Neural progenitor cell (in vitro differentiated cells): ENCODE measurements at regions not wholly inside any gene's neighbourhood (a gene's known extent, or its start where the extent isn't known, plus 50 kb on each side); places are given as distances from the start of the nearest gene placed in this dataset.

Experiments
- DNase-seq: peaks from one replicate; pipeline ENCODE4 v3.0.0-alpha.2; 2016; ENCODE audit warnings: low spot score
- H2AFZ ChIP-seq: fragments of 200-600 bp; sonication (generic); replicated peaks from 2 replicates; pipeline ENCODE4 v1.6.1; 2016; ENCODE audit warnings: antibody characterized with exemption
- H3F3A ChIP-seq: fragments of 200-600 bp; sonication (generic); 2 replicates; pipeline ENCODE4 v1.6.1; 2016; ENCODE audit warnings: antibody characterized with exemption, low read depth
- H3K27ac ChIP-seq: fragments of 200-600 bp; sonication (generic); 2 replicates; pipeline ENCODE4 v1.5.1; 2016; ENCODE audit warnings: mild to moderate bottlenecking
- H3K27me3 ChIP-seq: fragments of 200-600 bp; sonication (generic); 2 replicates; pipeline ENCODE4 v1.6.1; 2016; ENCODE audit warnings: mild to moderate bottlenecking, moderate library complexity
- H3K36me3 ChIP-seq: fragments of 200-600 bp; sonication (generic); 2 replicates; pipeline ENCODE4 v1.5.1; 2016
- H3K4me1 ChIP-seq: fragments of 200-600 bp; sonication (generic); 2 replicates; pipeline ENCODE4 v1.6.1; 2016; ENCODE audit warnings: mixed run types
- H3K4me2 ChIP-seq: fragments of 200-600 bp; sonication (generic); 2 replicates; pipeline ENCODE4 v1.6.1; 2016
- H3K4me3 ChIP-seq: fragments of 200-600 bp; sonication (generic); 2 replicates; pipeline ENCODE4 v1.5.1; 2016
- H3K79me2 ChIP-seq: fragments of 200-600 bp; sonication (generic); 2 replicates; pipeline ENCODE4 v1.6.1; 2016; ENCODE audit warnings: low read depth
- H3K9ac ChIP-seq: fragments of 200-600 bp; sonication (generic); 2 replicates; pipeline ENCODE4 v1.6.1; 2016
- H3K9me3 ChIP-seq: fragments of 200-600 bp; sonication (generic); 2 replicates; pipeline ENCODE4 v1.5.1; 2016; ENCODE audit warnings: low read depth
- H4K20me1 ChIP-seq: fragments of 200-600 bp; sonication (generic); 2 replicates; pipeline ENCODE4 v1.6.1; 2016; ENCODE audit warnings: low read depth
- H3K27ac Mint-ChIP-seq: 3 replicates; pipeline ENCODE4 v1.8.0; 2021; ENCODE audit warnings: mixed read lengths
- H3K27me3 Mint-ChIP-seq: 2 replicates; pipeline ENCODE4 v1.8.0; 2022; ENCODE audit warnings: low read depth, mild to moderate bottlenecking, inconsistent platforms, moderate library complexity, mixed read lengths; ENCODE audit not compliant: insufficient read depth
- H3K36me3 Mint-ChIP-seq: 3 replicates; pipeline ENCODE4 v1.8.0; 2021; ENCODE audit warnings: mixed read lengths
- H3K4me1 Mint-ChIP-seq: 3 replicates; pipeline ENCODE4 v1.8.0; 2021; ENCODE audit warnings: mixed read lengths
- H3K4me3 Mint-ChIP-seq: 3 replicates; pipeline ENCODE4 v1.8.0; 2021; ENCODE audit warnings: mild to moderate bottlenecking, moderate library complexity, mixed read lengths
- H3K9me3 Mint-ChIP-seq: 3 replicates; pipeline ENCODE4 v1.8.0; 2020; ENCODE audit warnings: mixed read lengths
- CTCF ChIP-seq: fragments of 200-600 bp; sonication (generic); IDR thresholded peaks from 2 replicates; pipeline ENCODE4 v1.5.1; 2017; ENCODE audit warnings: antibody characterized with exemption, mild to moderate bottlenecking
- EZH2 ChIP-seq: fragments of 200-600 bp; sonication (generic); IDR thresholded peaks from 2 replicates; pipeline ENCODE4 v1.6.1; 2017; ENCODE audit warnings: antibody characterized with exemption, mild to moderate bottlenecking, moderate library complexity
- EZH2phosphoT487 ChIP-seq: fragments of 200-600 bp; sonication (generic); IDR thresholded peaks from 2 replicates; pipeline ENCODE4 v1.6.1; 2017; ENCODE audit warnings: antibody characterized with exemption

DNA sequence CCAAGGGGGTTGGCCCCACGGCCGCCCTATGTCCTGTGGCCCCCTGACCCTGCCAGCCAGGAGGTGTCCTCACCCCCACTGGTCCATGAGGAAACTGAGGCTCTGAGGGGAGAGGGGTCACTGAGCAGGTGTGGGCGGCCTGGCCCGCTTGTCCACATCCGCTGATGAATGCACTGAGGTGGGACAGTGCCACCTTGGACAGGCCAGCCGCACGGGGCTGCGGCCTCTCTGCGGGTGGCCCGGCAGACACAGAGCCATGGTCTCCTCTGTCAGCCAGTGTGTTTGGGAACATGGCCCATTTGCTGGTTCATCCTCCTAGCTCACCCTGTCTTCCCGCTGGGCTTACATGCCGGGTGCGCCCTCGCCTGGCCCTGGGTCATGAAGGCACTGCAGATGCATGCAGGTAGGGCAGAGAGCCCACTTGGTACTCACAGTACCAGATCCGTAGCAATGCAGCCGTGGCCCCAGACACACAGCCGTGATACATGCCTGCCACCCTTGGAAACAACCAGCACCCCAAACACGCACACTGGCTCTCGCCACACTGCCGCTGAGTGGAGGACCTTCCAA, 93.9 kb downstream of the ENGASE start:
- Histone ChIP-seq H3F3A (no peaks in the 10 kb centered on the region), H3K4me2 (no peak overlapping the region), H2AFZ (no peak overlapping the region), H4K20me1 (no peaks in the 10 kb centered on the region), H3K9ac (no peak overlapping the region), H3K9me3 (no peaks in the 10 kb centered on the region), H3K79me2 (no peaks in the 10 kb centered on the region), H3K27ac (no peak overlapping the region), H3K27me3 (no peaks in the 10 kb centered on the region), H3K4me3 (no peak overlapping the region), H3K36me3 (no peaks in the 10 kb centered on the region), H3K4me1 (peaks cover 10% of the 10 kb centered on the region)
- no peak for DNase-seq
- H3K27ac Mint-ChIP-seq, result no peak overlapping the region
- no peaks in the 10 kb centered on the region for H3K9me3 Mint-ChIP-seq
- no peaks in the 10 kb centered on the region for H3K36me3 Mint-ChIP-seq
- no peak for TF ChIP-seq CTCF
- no peak for TF ChIP-seq EZH2
- TF ChIP-seq EZH2phosphoT487, result no peak
- no peak overlapping the region for H3K4me3 Mint-ChIP-seq
- peaks cover 2% of the 10 kb centered on the region for H3K27me3 Mint-ChIP-seq
- H3K4me1 Mint-ChIP-seq, result no peaks in the 10 kb centered on the region

GRCh38 chr17:79167486-79167885, 92.9 kb downstream of the ENGASE start:
- no peak overlapping the region for H2AFZ ChIP-seq
- no peaks in the 10 kb centered on the region for H3K9me3 ChIP-seq
- H3K4me2 ChIP-seq, result no peak overlapping the region
- H3K27ac ChIP-seq, result no peak overlapping the region
- H3K79me2 ChIP-seq, result no peaks in the 10 kb centered on the region
- Mint-ChIP-seq H3K4me1 (peaks cover 4% of the 10 kb centered on the region), H3K27me3 (peaks cover 2% of the 10 kb centered on the region), H3K36me3 (no peaks in the 10 kb centered on the region), H3K9me3 (no peaks in the 10 kb centered on the region), H3K27ac (no peak overlapping the region), H3K4me3 (no peak overlapping the region)
- no peak overlapping the region for H3K9ac ChIP-seq
- H3K4me1 ChIP-seq, result peaks cover 10% of the 10 kb centered on the region
- no peaks in the 10 kb centered on the region for H4K20me1 ChIP-seq
- no peaks in the 10 kb centered on the region for H3K27me3 ChIP-seq
- DNase-seq, result no peak
- H3F3A ChIP-seq, result no peaks in the 10 kb centered on the region
- H3K36me3 ChIP-seq, result no peaks in the 10 kb centered on the region
- H3K4me3 ChIP-seq, result no peak overlapping the region
- TF ChIP-seq CTCF, result no peak
- no peak for TF ChIP-seq EZH2phosphoT487
- no peak for TF ChIP-seq EZH2

DNA sequence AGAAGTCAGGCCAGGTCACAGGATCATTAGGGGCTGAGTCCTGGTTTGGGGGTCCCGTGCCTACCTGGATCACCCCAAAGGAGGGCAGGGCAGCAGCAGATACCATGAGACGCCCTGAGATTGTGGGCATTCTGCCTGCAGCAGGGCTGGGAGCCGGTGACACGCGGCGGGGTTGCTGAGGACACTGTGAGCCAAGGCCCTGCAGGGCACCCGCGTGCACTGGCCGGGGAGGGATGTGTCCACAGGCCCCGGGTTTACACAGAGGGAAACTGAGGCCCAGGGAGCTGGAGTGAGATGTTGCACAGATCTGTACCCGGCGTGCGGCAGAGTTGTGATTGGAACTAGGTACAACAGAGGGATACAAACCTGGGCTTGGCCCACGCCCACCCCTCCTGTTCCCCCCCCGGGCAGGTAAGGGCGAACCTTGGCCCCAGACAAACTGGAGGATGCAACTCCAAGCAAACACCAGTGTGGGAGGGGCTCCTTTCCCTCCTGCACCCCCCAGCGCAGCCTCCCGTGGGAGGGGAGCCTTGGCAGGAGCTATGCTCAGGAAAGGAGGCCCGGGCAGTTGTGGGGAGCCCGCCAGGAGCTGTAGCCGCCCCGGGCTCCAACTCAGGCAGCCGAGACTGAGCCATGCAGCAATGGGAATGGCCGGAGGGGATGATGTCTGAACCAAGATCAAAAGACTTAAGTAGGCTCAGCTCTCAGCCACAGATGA, 91.3 kb downstream of the ENGASE start:
- no peak overlapping the region for H3K27ac ChIP-seq
- Mint-ChIP-seq H3K27me3 (peaks cover 2% of the 10 kb centered on the region), H3K36me3 (no peaks in the 10 kb centered on the region), H3K4me1 (peaks cover 13% of the 10 kb centered on the region), H3K4me3 (no peak overlapping the region), H3K27ac (no peak overlapping the region), H3K9me3 (no peaks in the 10 kb centered on the region)
- H3K9ac ChIP-seq, result no peak overlapping the region
- no peak overlapping the region for H3K4me3 ChIP-seq
- no peaks in the 10 kb centered on the region for H3K79me2 ChIP-seq
- no peaks in the 10 kb centered on the region for H3K27me3 ChIP-seq
- no peak overlapping the region for H3K4me2 ChIP-seq
- no peak for DNase-seq
- H4K20me1 ChIP-seq, result no peaks in the 10 kb centered on the region
- H3F3A ChIP-seq, result no peaks in the 10 kb centered on the region
- H3K4me1 ChIP-seq, result peaks cover 10% of the 10 kb centered on the region
- TF ChIP-seq CTCF, result no peak
- no peak for TF ChIP-seq EZH2phosphoT487
- no peak for TF ChIP-seq EZH2
- no peaks in the 10 kb centered on the region for H3K9me3 ChIP-seq
- no peak overlapping the region for H2AFZ ChIP-seq
- no peaks in the 10 kb centered on the region for H3K36me3 ChIP-seq
